Epithelial cell of esophagus (primary cell): ENCODE measurements at regions not wholly inside any gene's neighbourhood (a gene's known extent, or its start where the extent isn't known, plus 50 kb on each side); places are given as distances from the start of the nearest gene placed in this dataset.

Experiments
- DNase-seq: peaks from one replicate; pipeline ENCODE4 v3.0.0; 2010; ENCODE audit warnings: low read depth
- H3K4me3 ChIP-seq: 2 replicates; pipeline ENCODE4 v1.5.1; 2011; ENCODE audit warnings: mild to moderate bottlenecking, low read length, control low read depth
- TF ChIP-seq, protein P1 (sequence below): IDR thresholded peaks from 2 replicates; pipeline ENCODE4 v1.5.1; 2011; ENCODE audit warnings: low read depth, mild to moderate bottlenecking, low read length, control low read depth, inconsistent platforms; ENCODE audit not compliant: insufficient read depth; ENCODE audit errors: missing control alignments

DNA sequence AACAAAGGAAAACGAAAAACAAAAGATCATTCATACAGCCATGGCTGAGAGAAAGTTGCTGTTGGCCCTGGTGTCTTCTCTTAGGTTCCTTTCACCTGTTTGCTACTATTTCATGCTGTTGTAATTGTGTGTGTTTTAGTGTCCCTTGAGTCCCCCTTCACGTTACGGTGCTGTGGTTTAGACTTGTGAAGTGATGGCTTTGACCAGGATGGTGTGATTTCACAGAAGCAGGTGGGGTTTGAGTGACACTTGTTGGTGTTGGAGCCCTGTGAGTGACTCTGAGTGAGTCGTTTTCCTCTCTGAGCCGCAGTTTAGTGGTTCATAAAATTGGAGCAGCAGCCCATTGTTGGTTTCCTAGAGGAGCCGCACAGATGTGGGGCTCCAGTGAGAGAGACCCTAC, 635.4 kb downstream of the VRK1 start:
- H3K4me3 ChIP-seq, result no peak overlapping the region
- TF ChIP-seq, protein P1, sequence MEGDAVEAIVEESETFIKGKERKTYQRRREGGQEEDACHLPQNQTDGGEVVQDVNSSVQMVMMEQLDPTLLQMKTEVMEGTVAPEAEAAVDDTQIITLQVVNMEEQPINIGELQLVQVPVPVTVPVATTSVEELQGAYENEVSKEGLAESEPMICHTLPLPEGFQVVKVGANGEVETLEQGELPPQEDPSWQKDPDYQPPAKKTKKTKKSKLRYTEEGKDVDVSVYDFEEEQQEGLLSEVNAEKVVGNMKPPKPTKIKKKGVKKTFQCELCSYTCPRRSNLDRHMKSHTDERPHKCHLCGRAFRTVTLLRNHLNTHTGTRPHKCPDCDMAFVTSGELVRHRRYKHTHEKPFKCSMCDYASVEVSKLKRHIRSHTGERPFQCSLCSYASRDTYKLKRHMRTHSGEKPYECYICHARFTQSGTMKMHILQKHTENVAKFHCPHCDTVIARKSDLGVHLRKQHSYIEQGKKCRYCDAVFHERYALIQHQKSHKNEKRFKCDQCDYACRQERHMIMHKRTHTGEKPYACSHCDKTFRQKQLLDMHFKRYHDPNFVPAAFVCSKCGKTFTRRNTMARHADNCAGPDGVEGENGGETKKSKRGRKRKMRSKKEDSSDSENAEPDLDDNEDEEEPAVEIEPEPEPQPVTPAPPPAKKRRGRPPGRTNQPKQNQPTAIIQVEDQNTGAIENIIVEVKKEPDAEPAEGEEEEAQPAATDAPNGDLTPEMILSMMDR, result no peak

DNA sequence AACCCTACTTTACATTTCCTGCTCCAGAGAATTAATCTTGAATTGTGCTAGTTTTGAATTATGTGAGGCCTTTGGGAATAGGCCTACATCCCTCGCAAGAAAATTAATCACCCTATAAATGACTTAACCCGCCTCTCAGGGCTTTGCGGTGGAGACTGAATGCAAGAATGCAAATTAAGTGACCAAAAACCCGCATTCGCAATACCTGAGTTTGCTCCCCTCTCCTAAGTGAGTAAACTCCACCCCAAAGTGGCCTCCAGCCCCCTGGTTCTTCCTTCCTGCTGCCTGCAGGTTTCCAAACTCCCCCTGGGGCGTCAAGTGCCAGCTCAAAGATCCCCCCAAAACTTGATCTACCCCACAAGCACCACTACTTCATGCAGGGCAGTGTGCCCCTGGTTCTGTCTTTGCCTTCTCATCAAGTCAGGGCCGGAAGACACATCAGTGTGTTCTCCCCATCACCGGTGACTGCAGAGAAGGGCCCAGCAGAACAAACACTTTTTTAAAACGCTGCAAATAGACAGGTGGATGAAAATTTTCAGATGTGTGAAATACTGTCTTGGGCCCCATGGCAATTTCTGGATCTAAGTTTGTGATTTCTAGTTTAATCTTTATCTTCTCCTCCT, 644.7 kb downstream of the VRK1 start:
- DNase-seq, result no peak
- no peak overlapping the region for H3K4me3 ChIP-seq
- TF ChIP-seq, protein P1, result no peak

More for the DNA sequence above, 635.4 kb downstream of the VRK1 start:
- no peak for DNase-seq

DNA sequence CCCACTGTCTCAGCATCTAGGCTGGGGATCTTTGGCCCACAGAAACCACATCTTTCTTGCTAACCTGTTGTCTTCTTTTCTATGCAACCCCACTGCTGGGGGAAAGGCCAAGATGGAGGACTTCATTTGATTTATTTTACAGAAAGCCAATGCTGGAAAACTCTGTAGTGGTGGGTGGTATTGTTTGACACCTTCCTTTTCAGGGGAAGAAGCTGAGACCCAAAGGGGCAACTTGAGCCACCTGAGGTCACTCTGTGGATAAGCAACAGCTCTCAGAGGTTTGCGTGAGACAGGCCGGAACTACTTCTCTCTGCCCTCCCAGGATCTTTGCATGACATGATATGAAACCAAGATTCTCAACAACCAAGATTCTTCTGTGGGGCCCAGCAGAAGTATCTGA, 645.2 kb downstream of the VRK1 start:
- H3K4me3 ChIP-seq, result no peak overlapping the region
- TF ChIP-seq, protein P1, result no peak
- no peak for DNase-seq

GRCh38 chr14:97443412-97443811, 646.2 kb downstream of the VRK1 start:
- TF ChIP-seq, protein P1, result no peak
- DNase-seq, result no peak
- H3K4me3 ChIP-seq, result no peak overlapping the region

- H3K4me3 ChIP-seq, result no peak overlapping the region
- no peak for DNase-seq
- TF ChIP-seq, protein P1, result no peak
These were observed 647.1 kb downstream of the VRK1 start for GRCh38 chr14:97444248-97444647.

GRCh38 chr14:97445367-97445766, 648.2 kb downstream of the VRK1 start:
- TF ChIP-seq, protein P1, result no peak
- no peak for DNase-seq
- H3K4me3 ChIP-seq, result no peak overlapping the region

DNA sequence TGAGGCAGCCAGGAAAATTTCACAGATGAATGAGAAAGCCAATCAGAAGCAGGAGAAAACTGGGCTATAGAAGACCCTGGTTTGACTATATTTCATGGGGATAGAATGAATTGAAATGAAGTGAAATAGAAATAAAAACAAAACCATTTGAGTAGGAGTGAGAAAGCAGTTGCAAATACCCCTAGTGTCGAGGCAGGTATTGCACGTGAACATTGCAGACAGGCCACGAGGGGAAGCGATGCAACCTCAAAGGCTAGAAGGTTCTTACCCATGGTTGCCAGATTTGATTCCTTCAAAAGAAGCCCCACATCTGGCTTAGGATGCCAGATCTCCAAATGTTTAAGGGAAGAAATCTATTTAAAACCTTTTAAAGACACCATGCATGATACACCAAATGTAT, 648.9 kb downstream of the VRK1 start:
- TF ChIP-seq, protein P1, result no peak
- no peak overlapping the region for H3K4me3 ChIP-seq
- no peak for DNase-seq
